Loucy (cell line): ENCODE measurements at regions not wholly inside any gene's neighbourhood (a gene's known extent, or its start where the extent isn't known, plus 50 kb on each side); places are given as distances from the start of the nearest gene placed in this dataset.

Source experiments
- EZH2phosphoT487 ChIP-seq: fragments of 200-600 bp; IDR thresholded peaks from 2 replicates; pipeline ENCODE4 v1.6.1; 2018; ENCODE audit warnings: antibody characterized with exemption, mild to moderate bottlenecking, moderate library complexity, borderline replicate concordance
- TF ChIP-seq, protein P1 (sequence below): fragments of 200-600 bp; sonication (generic); conservative IDR thresholded peaks from 2 replicates; pipeline ENCODE4 v1.5.1; 2014; ENCODE audit warnings: mild to moderate bottlenecking, antibody characterized with exemption, low read length

GRCh38 chr6:142605922-142606485, 304.2 kb downstream of the ADGRG6 start:
- TF ChIP-seq, protein P1, sequence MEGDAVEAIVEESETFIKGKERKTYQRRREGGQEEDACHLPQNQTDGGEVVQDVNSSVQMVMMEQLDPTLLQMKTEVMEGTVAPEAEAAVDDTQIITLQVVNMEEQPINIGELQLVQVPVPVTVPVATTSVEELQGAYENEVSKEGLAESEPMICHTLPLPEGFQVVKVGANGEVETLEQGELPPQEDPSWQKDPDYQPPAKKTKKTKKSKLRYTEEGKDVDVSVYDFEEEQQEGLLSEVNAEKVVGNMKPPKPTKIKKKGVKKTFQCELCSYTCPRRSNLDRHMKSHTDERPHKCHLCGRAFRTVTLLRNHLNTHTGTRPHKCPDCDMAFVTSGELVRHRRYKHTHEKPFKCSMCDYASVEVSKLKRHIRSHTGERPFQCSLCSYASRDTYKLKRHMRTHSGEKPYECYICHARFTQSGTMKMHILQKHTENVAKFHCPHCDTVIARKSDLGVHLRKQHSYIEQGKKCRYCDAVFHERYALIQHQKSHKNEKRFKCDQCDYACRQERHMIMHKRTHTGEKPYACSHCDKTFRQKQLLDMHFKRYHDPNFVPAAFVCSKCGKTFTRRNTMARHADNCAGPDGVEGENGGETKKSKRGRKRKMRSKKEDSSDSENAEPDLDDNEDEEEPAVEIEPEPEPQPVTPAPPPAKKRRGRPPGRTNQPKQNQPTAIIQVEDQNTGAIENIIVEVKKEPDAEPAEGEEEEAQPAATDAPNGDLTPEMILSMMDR, result no peak
- no peak for TF ChIP-seq EZH2phosphoT487
